SU-DHL-6 (cell line): ENCODE measurements at regions not wholly inside any gene's neighbourhood (a gene's known extent, or its start where the extent isn't known, plus 50 kb on each side); places are given as distances from the start of the nearest gene placed in this dataset.

Source experiments
- H2AFZ ChIP-seq: fragments of 200-600 bp; sonication (generic); 2 replicates; pipeline ENCODE4 v1.6.1; 2014; ENCODE audit warnings: low read depth, mild to moderate bottlenecking, moderate library complexity, mixed read lengths, antibody characterized with exemption, low read length; ENCODE audit not compliant: severe bottlenecking
- H3F3A ChIP-seq: fragments of 200-600 bp; shearing (Covaris generic); 2 replicates; pipeline ENCODE4 v1.6.0; 2016; ENCODE audit warnings: antibody characterized with exemption, mild to moderate bottlenecking; ENCODE audit not compliant: insufficient read depth
- H3K27ac ChIP-seq: fragments of 200-600 bp; sonication (generic); 2 replicates; pipeline ENCODE4 v1.5.1; 2016; ENCODE audit warnings: low read depth, mild to moderate bottlenecking, low read length, moderate library complexity, mixed read lengths
- H3K27me3 ChIP-seq: fragments of 200-600 bp; sonication (generic), shearing (Covaris generic); 2 replicates; pipeline ENCODE4 v1.6.0; 2014; ENCODE audit warnings: mild to moderate bottlenecking, low read length
- H3K36me3 ChIP-seq: fragments of 200-600 bp; sonication (generic); 2 replicates; pipeline ENCODE4 v1.6.1; 2014; ENCODE audit warnings: mild to moderate bottlenecking, low read length, mixed read lengths
- H3K4me2 ChIP-seq: fragments of 300-600, 200-600 bp; shearing (Covaris generic), sonication (generic); 2 replicates; pipeline ENCODE4 v1.6.0; 2014; ENCODE audit warnings: low read length, low read depth, mild to moderate bottlenecking; ENCODE audit not compliant: poor library complexity, severe bottlenecking
- H3K4me3 ChIP-seq: fragments of 200-600 bp; sonication (generic); 2 replicates; pipeline ENCODE4 v1.5.1; 2014; ENCODE audit warnings: antibody characterized with exemption, low read length, mild to moderate bottlenecking, mixed read lengths; ENCODE audit not compliant: insufficient read depth, poor library complexity, severe bottlenecking
- H3K79me2 ChIP-seq: fragments of 200-600 bp; sonication (generic); 2 replicates; pipeline ENCODE4 v1.6.1; 2014; ENCODE audit warnings: mild to moderate bottlenecking, low read length, moderate library complexity; ENCODE audit not compliant: insufficient read depth
- H3K9ac ChIP-seq: fragments of 200-600 bp; sonication (generic); 2 replicates; pipeline ENCODE4 v1.7.0; 2014; ENCODE audit warnings: mild to moderate bottlenecking, low read length
- H3K9me2 ChIP-seq: fragments of 200-600 bp; sonication (generic); replicated peaks from 2 replicates; pipeline ENCODE4 v1.6.1; 2014; ENCODE audit warnings: low read length; ENCODE audit not compliant: insufficient read depth
- H3K9me3 ChIP-seq: fragments of 200-600 bp; sonication (generic); 2 replicates; pipeline ENCODE4 v1.6.1; 2014; ENCODE audit warnings: low read length, mixed read lengths; ENCODE audit not compliant: insufficient read depth
- H4K20me1 ChIP-seq: fragments of 200-600 bp; sonication (generic); 2 replicates; pipeline ENCODE4 v1.6.1; 2014; ENCODE audit warnings: low read depth, mild to moderate bottlenecking, antibody characterized with exemption, low read length, moderate library complexity, mixed read lengths
- CTCF ChIP-seq: fragments of 200-600 bp; sonication (generic); IDR thresholded peaks from one replicate; pipeline ENCODE4 v1.5.1; 2017; ENCODE audit warnings: antibody characterized with exemption, mild to moderate bottlenecking, low read length, moderate library complexity; ENCODE audit not compliant: insufficient read depth, poor library complexity, severe bottlenecking
- EZH2phosphoT487 ChIP-seq: fragments of 200-600 bp; sonication (generic), shearing (Covaris generic); conservative IDR thresholded peaks from 2 replicates; pipeline ENCODE4 v1.6.1; 2018; ENCODE audit warnings: mild to moderate bottlenecking, antibody characterized with exemption, low read length, moderate library complexity, mixed read lengths

- Histone ChIP-seq H3K9me3 (no peaks in the 10 kb centered on the region), H4K20me1 (no peaks in the 10 kb centered on the region), H3K36me3 (no peaks in the 10 kb centered on the region), H3K9me2 (no peaks in the 10 kb centered on the region), H2AFZ (no peak overlapping the region), H3K4me2 (no peak overlapping the region), H3F3A (0 out of 2 replicates have a peak, but pooled peaks cover 3% of the 10 kb centered on the region), H3K4me3 (no peak overlapping the region), H3K27me3 (no peaks in the 10 kb centered on the region), H3K9ac (no peak overlapping the region), H3K27ac (no peak overlapping the region), H3K79me2 (no peaks in the 10 kb centered on the region)
- no peak for TF ChIP-seq CTCF
- TF ChIP-seq EZH2phosphoT487: no peak
These were observed 75.1 kb upstream of the SP4 start for GRCh38 chr7:21352540-21353387.

DNA sequence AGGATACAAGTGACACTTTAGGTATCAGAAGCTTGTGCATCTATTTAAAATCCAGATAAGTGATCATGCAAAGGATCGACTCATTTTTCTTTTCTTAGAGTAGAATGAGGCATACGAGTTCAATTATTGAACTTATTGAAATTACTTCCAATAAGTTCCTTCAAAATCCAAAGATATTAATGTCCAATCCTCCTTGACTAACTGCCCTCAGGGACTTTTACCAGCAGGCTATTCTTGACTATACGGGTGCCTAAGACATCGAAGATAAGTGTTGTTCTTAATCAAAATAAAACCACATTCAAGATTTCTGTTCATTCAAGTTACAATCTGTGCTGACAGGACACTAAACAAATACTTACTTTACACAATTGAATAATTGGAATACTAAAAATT lies 74.5 kb upstream of the SP4 start:
- H3K4me3 ChIP-seq: no peak overlapping the region
- no peaks in the 10 kb centered on the region for H4K20me1 ChIP-seq
- H3K27ac ChIP-seq: no peak overlapping the region
- no peaks in the 10 kb centered on the region for H3K36me3 ChIP-seq
- no peaks in the 10 kb centered on the region for H3K79me2 ChIP-seq
- H3K9ac ChIP-seq: no peak overlapping the region
- 0 out of 2 replicates have a peak, but pooled peaks cover 3% of the 10 kb centered on the region for H3F3A ChIP-seq
- no peaks in the 10 kb centered on the region for H3K27me3 ChIP-seq
- TF ChIP-seq CTCF (no peak), EZH2phosphoT487 (no peak)
- no peaks in the 10 kb centered on the region for H3K9me2 ChIP-seq
- H3K9me3 ChIP-seq: no peaks in the 10 kb centered on the region
- H2AFZ ChIP-seq: no peak overlapping the region
- no peak overlapping the region for H3K4me2 ChIP-seq

- Histone ChIP-seq H3K27me3 (no peaks in the 10 kb centered on the region), H4K20me1 (no peaks in the 10 kb centered on the region), H3K4me3 (no peak overlapping the region), H3K4me2 (no peak overlapping the region), H3K9me3 (no peaks in the 10 kb centered on the region), H3F3A (0 out of 2 replicates have a peak, but pooled peaks cover 3% of the 10 kb centered on the region), H2AFZ (no peak overlapping the region), H3K9me2 (no peaks in the 10 kb centered on the region), H3K36me3 (no peaks in the 10 kb centered on the region), H3K79me2 (no peaks in the 10 kb centered on the region), H3K27ac (no peak overlapping the region), H3K9ac (no peak overlapping the region)
- TF ChIP-seq EZH2phosphoT487 (no peak), CTCF (no peak)
These were observed 73.6 kb upstream of the SP4 start for GRCh38 chr7:21354284-21354683.
